Neural progenitor cell (in vitro differentiated cells): ENCODE measurements at regions not wholly inside any gene's neighbourhood (a gene's known extent, or its start where the extent isn't known, plus 50 kb on each side); places are given as distances from the start of the nearest gene placed in this dataset.

Source experiments
- DNase-seq: peaks from one replicate; pipeline ENCODE4 v3.0.0-alpha.2; 2016; ENCODE audit warnings: low spot score
- H2AFZ ChIP-seq: fragments of 200-600 bp; sonication (generic); replicated peaks from 2 replicates; pipeline ENCODE4 v1.6.1; 2016; ENCODE audit warnings: antibody characterized with exemption
- H3F3A ChIP-seq: fragments of 200-600 bp; sonication (generic); 2 replicates; pipeline ENCODE4 v1.6.1; 2016; ENCODE audit warnings: antibody characterized with exemption, low read depth
- H3K27ac ChIP-seq: fragments of 200-600 bp; sonication (generic); 2 replicates; pipeline ENCODE4 v1.5.1; 2016; ENCODE audit warnings: mild to moderate bottlenecking
- H3K27me3 ChIP-seq: fragments of 200-600 bp; sonication (generic); 2 replicates; pipeline ENCODE4 v1.6.1; 2016; ENCODE audit warnings: mild to moderate bottlenecking, moderate library complexity
- H3K36me3 ChIP-seq: fragments of 200-600 bp; sonication (generic); 2 replicates; pipeline ENCODE4 v1.5.1; 2016
- H3K4me1 ChIP-seq: fragments of 200-600 bp; sonication (generic); 2 replicates; pipeline ENCODE4 v1.6.1; 2016; ENCODE audit warnings: mixed run types
- H3K4me2 ChIP-seq: fragments of 200-600 bp; sonication (generic); 2 replicates; pipeline ENCODE4 v1.6.1; 2016
- H3K4me3 ChIP-seq: fragments of 200-600 bp; sonication (generic); 2 replicates; pipeline ENCODE4 v1.5.1; 2016
- H3K79me2 ChIP-seq: fragments of 200-600 bp; sonication (generic); 2 replicates; pipeline ENCODE4 v1.6.1; 2016; ENCODE audit warnings: low read depth
- H3K9ac ChIP-seq: fragments of 200-600 bp; sonication (generic); 2 replicates; pipeline ENCODE4 v1.6.1; 2016
- H3K9me3 ChIP-seq: fragments of 200-600 bp; sonication (generic); 2 replicates; pipeline ENCODE4 v1.5.1; 2016; ENCODE audit warnings: low read depth
- H4K20me1 ChIP-seq: fragments of 200-600 bp; sonication (generic); 2 replicates; pipeline ENCODE4 v1.6.1; 2016; ENCODE audit warnings: low read depth
- H3K27ac Mint-ChIP-seq: 3 replicates; pipeline ENCODE4 v1.8.0; 2021; ENCODE audit warnings: mixed read lengths
- H3K27me3 Mint-ChIP-seq: 2 replicates; pipeline ENCODE4 v1.8.0; 2022; ENCODE audit warnings: low read depth, mild to moderate bottlenecking, inconsistent platforms, moderate library complexity, mixed read lengths; ENCODE audit not compliant: insufficient read depth
- H3K36me3 Mint-ChIP-seq: 3 replicates; pipeline ENCODE4 v1.8.0; 2021; ENCODE audit warnings: mixed read lengths
- H3K4me1 Mint-ChIP-seq: 3 replicates; pipeline ENCODE4 v1.8.0; 2021; ENCODE audit warnings: mixed read lengths
- H3K4me3 Mint-ChIP-seq: 3 replicates; pipeline ENCODE4 v1.8.0; 2021; ENCODE audit warnings: mild to moderate bottlenecking, moderate library complexity, mixed read lengths
- H3K9me3 Mint-ChIP-seq: 3 replicates; pipeline ENCODE4 v1.8.0; 2020; ENCODE audit warnings: mixed read lengths
- CTCF ChIP-seq: fragments of 200-600 bp; sonication (generic); IDR thresholded peaks from 2 replicates; pipeline ENCODE4 v1.5.1; 2017; ENCODE audit warnings: antibody characterized with exemption, mild to moderate bottlenecking
- EZH2 ChIP-seq: fragments of 200-600 bp; sonication (generic); IDR thresholded peaks from 2 replicates; pipeline ENCODE4 v1.6.1; 2017; ENCODE audit warnings: antibody characterized with exemption, mild to moderate bottlenecking, moderate library complexity
- EZH2phosphoT487 ChIP-seq: fragments of 200-600 bp; sonication (generic); IDR thresholded peaks from 2 replicates; pipeline ENCODE4 v1.6.1; 2017; ENCODE audit warnings: antibody characterized with exemption

DNA sequence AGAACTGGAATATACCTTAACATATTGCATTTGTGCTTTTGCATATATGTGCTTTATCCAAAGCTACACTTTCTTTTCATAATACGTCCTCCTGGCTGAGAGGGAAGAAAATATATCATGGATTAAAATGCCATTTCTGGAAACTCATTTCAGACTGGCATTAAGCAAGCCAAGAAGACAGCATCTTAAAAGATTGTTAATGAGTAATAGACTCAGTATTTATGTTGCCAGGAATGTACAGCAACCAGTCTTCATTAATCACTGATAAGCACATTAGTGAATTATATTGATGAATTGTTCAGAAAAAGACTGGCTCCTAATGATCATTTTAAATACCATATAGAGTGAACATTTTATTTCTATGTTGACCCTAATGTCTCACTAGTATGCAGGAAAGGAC is 134.9 kb upstream of the IFNG-AS1 start:
- no peaks in the 10 kb centered on the region for H3K4me1 Mint-ChIP-seq
- Histone ChIP-seq H3K27me3 (no peaks in the 10 kb centered on the region), H3F3A (no peaks in the 10 kb centered on the region), H3K27ac (no peak overlapping the region), H3K36me3 (peaks cover 3% of the 10 kb centered on the region), H3K4me2 (no peak overlapping the region), H3K9me3 (no peaks in the 10 kb centered on the region), H2AFZ (no peak overlapping the region), H4K20me1 (no peaks in the 10 kb centered on the region), H3K79me2 (no peaks in the 10 kb centered on the region), H3K9ac (no peak overlapping the region), H3K4me3 (no peak overlapping the region), H3K4me1 (peaks cover 7% of the 10 kb centered on the region)
- no peaks in the 10 kb centered on the region for H3K27me3 Mint-ChIP-seq
- peaks cover 11% of the 10 kb centered on the region for H3K9me3 Mint-ChIP-seq
- TF ChIP-seq EZH2: no peak
- no peak for TF ChIP-seq CTCF
- no peak for TF ChIP-seq EZH2phosphoT487
- no peak overlapping the region for H3K4me3 Mint-ChIP-seq
- no peak for DNase-seq
- H3K27ac Mint-ChIP-seq: no peak overlapping the region
- H3K36me3 Mint-ChIP-seq: no peaks in the 10 kb centered on the region

- Histone ChIP-seq H3K4me1 (peaks cover 7% of the 10 kb centered on the region), H3K9ac (no peak overlapping the region), H3K9me3 (no peaks in the 10 kb centered on the region), H3K27ac (no peak overlapping the region), H3K4me3 (no peak overlapping the region), H3K79me2 (no peaks in the 10 kb centered on the region), H3K36me3 (peaks cover 1% of the 10 kb centered on the region), H3F3A (no peaks in the 10 kb centered on the region), H4K20me1 (no peaks in the 10 kb centered on the region), H3K4me2 (no peak overlapping the region), H3K27me3 (no peaks in the 10 kb centered on the region), H2AFZ (no peak overlapping the region)
- no peak for DNase-seq
- Mint-ChIP-seq H3K27ac (no peak overlapping the region), H3K27me3 (no peaks in the 10 kb centered on the region), H3K4me1 (no peaks in the 10 kb centered on the region), H3K9me3 (peaks cover 7% of the 10 kb centered on the region), H3K4me3 (no peak overlapping the region), H3K36me3 (no peaks in the 10 kb centered on the region)
- TF ChIP-seq EZH2: no peak
- no peak for TF ChIP-seq CTCF
- TF ChIP-seq EZH2phosphoT487: no peak
Measured at GRCh38 chr12:67855103-67855502, 134.1 kb upstream of the IFNG-AS1 start.

DNA sequence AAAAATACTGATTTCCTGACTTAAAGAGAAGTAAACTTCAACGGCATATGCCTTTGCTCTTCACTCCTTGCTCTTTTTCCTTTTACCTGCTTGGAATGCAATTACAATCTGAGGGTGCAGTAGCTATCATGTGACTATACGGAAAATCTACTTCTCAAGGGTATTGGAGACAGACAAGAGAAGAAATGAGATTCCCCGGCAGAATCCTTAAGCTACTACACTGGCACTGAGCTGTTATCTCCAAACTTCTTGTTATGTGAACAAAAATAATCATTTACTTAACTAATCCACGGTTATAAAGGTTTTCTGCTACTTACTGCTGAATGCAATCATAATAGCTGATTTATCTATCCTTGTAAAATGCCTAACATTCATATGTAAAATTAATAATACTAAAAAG is 118.0 kb upstream of the IFNG-AS1 start:
- H3K36me3 ChIP-seq: no peaks in the 10 kb centered on the region
- H3K36me3 Mint-ChIP-seq: no peaks in the 10 kb centered on the region
- no peak overlapping the region for H3K9ac ChIP-seq
- no peak overlapping the region for H3K4me3 ChIP-seq
- H3K4me3 Mint-ChIP-seq: no peak overlapping the region
- no peaks in the 10 kb centered on the region for H3K4me1 ChIP-seq
- no peak overlapping the region for H3K27ac ChIP-seq
- no peak for DNase-seq
- no peak overlapping the region for H2AFZ ChIP-seq
- H3K9me3 ChIP-seq: no peaks in the 10 kb centered on the region
- H3K27me3 Mint-ChIP-seq: peaks cover 2% of the 10 kb centered on the region
- no peak for TF ChIP-seq CTCF
- no peak for TF ChIP-seq EZH2phosphoT487
- no peak for TF ChIP-seq EZH2
- H3K4me1 Mint-ChIP-seq: no peaks in the 10 kb centered on the region
- no peaks in the 10 kb centered on the region for H3F3A ChIP-seq
- no peak overlapping the region for H3K4me2 ChIP-seq
- H3K27me3 ChIP-seq: no peaks in the 10 kb centered on the region
- H3K79me2 ChIP-seq: no peaks in the 10 kb centered on the region
- no peaks in the 10 kb centered on the region for H3K9me3 Mint-ChIP-seq
- no peak overlapping the region for H3K27ac Mint-ChIP-seq
- H4K20me1 ChIP-seq: no peaks in the 10 kb centered on the region

GRCh38 chr12:67873355-67873754 is 115.9 kb upstream of the IFNG-AS1 start:
- Histone ChIP-seq H3K4me1 (no peaks in the 10 kb centered on the region), H3K27me3 (no peaks in the 10 kb centered on the region), H2AFZ (no peak overlapping the region), H3K4me3 (no peak overlapping the region), H3K4me2 (no peak overlapping the region), H3K36me3 (no peaks in the 10 kb centered on the region), H3K9me3 (no peaks in the 10 kb centered on the region), H4K20me1 (no peaks in the 10 kb centered on the region), H3K27ac (no peak overlapping the region), H3K79me2 (no peaks in the 10 kb centered on the region), H3K9ac (no peak overlapping the region), H3F3A (no peaks in the 10 kb centered on the region)
- DNase-seq: no peak
- Mint-ChIP-seq H3K4me3 (no peak overlapping the region), H3K27ac (no peak overlapping the region), H3K9me3 (no peaks in the 10 kb centered on the region), H3K4me1 (no peaks in the 10 kb centered on the region), H3K36me3 (no peaks in the 10 kb centered on the region), H3K27me3 (peaks cover 2% of the 10 kb centered on the region)
- TF ChIP-seq EZH2 (no peak), EZH2phosphoT487 (no peak), CTCF (no peak)
